ENCODE measurements at regions not wholly inside any gene's neighbourhood (a gene's known extent, or its start where the extent isn't known, plus 50 kb on each side); places are given as distances from the start of the nearest gene placed in this dataset.
"Not testable (repeated sequence)": the region's sequence is repeated elsewhere in the genome, so short reads cannot be mapped to it uniquely, and the experiment has no call there.

DNA sequence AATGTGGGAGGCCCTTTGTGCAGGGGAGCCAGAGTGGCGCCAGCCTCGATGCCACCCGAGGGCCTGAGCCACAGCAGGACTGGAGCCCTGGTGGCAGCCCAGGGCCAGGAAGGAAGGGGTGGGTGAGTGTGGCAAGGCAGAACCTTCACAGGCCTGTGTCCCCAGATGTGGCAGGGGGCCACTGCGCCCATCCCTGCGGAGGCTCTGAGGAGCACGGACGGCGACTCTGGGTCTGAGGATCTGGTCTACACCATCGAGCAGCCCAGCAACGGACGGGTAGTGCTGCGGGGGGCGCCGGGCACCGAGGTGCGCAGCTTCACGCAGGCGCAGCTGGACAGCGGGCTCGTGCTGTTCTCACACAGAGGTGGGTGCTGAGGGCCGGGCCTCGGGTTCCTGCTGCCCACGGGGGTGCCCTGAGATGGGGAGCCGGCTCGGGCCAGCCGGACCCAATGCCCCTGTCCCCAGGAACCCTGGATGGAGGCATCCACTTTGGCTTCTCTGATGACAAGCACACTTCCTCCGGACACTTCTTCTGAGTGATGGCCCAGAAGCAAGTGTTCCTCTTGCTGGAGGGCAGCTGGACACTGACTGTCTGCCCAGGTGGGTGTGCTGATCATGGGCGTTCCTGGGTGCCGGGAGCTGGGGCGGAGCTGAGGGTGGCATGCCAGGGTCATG, 173.6 kb downstream of the TBC1D2B start:
- not testable (repeated sequence) for TF ChIP-seq CTCF, POLR2A (IDR thresholded peaks at IDR 0.05)

Data from esophagus squamous epithelium (tissue), 4 donors.